ENCODE measurements at regions not wholly inside any gene's neighbourhood (a gene's known extent, or its start where the extent isn't known, plus 50 kb on each side); places are given as distances from the start of the nearest gene placed in this dataset.
"Not testable (repeated sequence)": the region's sequence is repeated elsewhere in the genome, so short reads cannot be mapped to it uniquely, and the experiment has no call there.

DNA sequence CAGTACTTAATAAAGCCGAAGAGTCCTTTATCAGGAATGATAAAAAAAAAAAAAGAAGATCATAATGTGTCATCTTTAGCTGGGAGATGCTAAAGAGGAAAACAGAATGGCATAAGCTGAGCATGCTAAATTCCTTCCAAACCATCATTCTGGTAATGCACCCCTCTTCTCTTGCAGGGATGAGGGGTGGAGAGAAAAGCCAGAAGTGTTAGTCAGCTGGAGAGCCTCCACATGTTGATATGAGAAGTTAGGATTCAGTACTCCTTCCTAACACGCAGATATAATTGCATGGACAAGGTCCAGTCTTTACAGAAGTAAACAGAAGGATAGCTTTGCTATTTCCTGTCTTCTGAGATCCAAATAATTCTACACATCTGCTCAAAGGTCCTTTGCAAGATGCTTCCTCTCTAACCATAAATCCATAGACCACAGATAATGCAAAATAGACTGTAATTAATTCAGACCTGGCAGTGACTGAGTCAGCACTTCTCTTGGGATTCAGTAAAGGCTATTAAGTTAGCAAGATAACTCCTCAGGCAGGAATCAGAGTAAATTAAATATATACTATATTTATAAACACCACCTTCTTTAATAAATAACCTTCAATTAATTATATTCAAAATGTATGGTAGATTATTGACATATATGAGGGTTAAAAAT lies 930.0 kb upstream of the KLHL29 start:
- TF ChIP-seq, protein P1, sequence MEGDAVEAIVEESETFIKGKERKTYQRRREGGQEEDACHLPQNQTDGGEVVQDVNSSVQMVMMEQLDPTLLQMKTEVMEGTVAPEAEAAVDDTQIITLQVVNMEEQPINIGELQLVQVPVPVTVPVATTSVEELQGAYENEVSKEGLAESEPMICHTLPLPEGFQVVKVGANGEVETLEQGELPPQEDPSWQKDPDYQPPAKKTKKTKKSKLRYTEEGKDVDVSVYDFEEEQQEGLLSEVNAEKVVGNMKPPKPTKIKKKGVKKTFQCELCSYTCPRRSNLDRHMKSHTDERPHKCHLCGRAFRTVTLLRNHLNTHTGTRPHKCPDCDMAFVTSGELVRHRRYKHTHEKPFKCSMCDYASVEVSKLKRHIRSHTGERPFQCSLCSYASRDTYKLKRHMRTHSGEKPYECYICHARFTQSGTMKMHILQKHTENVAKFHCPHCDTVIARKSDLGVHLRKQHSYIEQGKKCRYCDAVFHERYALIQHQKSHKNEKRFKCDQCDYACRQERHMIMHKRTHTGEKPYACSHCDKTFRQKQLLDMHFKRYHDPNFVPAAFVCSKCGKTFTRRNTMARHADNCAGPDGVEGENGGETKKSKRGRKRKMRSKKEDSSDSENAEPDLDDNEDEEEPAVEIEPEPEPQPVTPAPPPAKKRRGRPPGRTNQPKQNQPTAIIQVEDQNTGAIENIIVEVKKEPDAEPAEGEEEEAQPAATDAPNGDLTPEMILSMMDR (IDR thresholded peaks at IDR 0.05; ENCODE audit: low read depth, low read length, missing control alignments) = no peak
- no peak for DNase-seq (ENCODE audit: extremely low read depth, low read depth)

DNA sequence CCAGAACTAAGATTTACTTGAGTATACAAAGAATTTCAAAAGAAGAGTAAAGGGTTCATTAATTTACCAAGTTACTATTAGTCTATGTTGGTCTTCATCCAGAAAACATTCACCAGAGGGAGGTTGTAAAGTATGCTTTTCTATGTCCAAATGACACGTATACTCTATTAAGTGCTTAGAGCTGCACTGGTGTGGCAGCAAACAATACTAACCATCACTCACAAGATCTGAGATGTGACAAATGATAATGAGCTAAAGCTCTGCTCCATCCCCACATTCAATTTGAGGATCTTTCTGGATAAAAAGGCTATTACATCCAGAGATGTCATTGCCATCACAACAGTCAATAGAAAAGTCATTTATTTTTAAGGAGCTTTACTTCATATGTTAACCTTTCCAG lies 926.5 kb upstream of the KLHL29 start:
- DNase-seq (ENCODE audit: extremely low read depth, low read depth) = no peak
- TF ChIP-seq, protein P1 (IDR thresholded peaks at IDR 0.05; ENCODE audit: low read depth, low read length, missing control alignments) = no peak
- no peak overlapping the region for H3K4me3 ChIP-seq (replicated peaks; ENCODE audit: low read depth, low read length)

More for the DNA sequence above, 930.0 kb upstream of the KLHL29 start:
- no peak overlapping the region for H3K4me3 ChIP-seq (replicated peaks; ENCODE audit: low read depth, low read length)

DNA sequence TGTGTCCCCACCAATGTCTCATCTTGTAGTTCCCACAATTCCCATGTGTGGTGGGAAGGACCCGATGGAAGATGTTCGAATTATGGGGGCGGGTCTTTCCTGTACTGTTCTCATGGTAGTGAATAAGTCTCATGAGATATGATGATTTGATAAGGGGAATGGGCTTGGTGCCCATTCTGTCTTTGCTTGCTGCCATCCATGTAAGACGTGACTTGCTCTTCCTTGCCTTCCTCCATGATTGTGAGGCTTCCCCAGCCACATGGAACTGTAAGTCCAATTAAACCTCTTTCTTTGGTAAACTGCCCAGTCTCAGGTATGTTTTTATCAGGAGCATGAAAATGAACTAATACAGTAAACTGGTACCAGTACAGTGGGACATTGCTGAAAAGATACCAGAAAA lies 909.9 kb upstream of the KLHL29 start:
- DNase-seq (ENCODE audit: extremely low read depth, low read depth); H3K4me3 ChIP-seq (replicated peaks; ENCODE audit: low read depth, low read length): not testable (repeated sequence)

DNA sequence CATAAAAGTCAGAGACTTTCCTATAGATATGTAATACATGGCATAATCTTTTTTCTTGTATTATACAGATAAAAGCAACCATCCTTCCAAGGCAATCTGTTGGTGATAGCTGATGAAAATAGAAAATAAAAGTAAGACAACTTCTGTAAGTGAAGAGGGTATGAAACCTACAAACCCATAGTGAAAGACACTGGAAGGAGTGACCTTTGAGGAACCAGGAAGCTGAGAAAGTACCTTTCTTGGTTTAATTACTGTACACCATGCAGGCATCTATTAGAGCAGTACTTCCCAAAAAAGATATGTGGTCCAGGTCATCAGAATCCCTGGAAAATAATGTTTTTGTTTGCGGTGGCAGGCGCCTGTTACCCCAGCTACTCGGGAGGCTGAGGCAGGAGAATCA lies 906.6 kb upstream of the KLHL29 start:
- no peak overlapping the region for H3K4me3 ChIP-seq (replicated peaks; ENCODE audit: low read depth, low read length)
- TF ChIP-seq, protein P1 (IDR thresholded peaks at IDR 0.05; ENCODE audit: low read depth, low read length, missing control alignments) = no peak
- DNase-seq (ENCODE audit: extremely low read depth, low read depth) = no peak

DNA sequence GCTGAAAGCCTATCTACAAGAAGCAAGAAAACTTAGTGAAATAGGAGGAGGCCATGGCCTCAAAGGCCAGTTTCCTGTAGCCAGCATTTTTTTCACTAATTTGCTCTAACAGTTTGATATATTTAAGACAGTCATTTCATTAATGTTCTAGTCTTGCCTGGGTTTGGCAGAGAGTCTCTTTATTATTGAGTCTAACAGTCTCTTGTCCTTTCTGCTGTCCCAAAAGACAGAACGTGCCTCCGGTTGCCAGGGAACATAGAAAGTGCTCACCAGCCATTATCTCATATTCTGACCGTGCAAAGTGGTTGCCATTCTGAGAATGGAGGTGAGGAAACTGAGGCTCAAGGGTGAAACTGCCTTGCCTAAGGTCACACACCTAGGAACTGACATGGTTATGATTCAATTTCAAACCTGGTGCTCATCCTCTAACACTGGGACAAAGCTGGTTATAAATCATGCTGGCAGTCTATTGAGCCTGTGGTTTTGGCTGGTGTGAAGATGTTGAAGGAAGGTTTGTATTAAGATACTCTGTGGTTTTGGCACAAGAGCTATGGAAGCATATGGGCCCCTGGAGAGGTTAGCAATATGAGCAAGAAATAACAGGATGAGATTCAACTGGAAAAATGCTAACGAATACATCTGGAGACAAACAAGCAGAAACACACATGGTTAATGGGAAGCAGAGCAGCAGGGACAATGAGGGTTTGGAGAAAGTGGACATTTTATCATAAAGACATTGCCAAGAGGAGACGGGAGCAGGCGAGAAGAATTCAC lies 903.3 kb upstream of the KLHL29 start:
- H3K4me3 ChIP-seq (replicated peaks; ENCODE audit: low read depth, low read length) = no peak overlapping the region
- TF ChIP-seq, protein P1 (IDR thresholded peaks at IDR 0.05; ENCODE audit: low read depth, low read length, missing control alignments) = no peak
- no peak for DNase-seq (ENCODE audit: extremely low read depth, low read depth)

DNA sequence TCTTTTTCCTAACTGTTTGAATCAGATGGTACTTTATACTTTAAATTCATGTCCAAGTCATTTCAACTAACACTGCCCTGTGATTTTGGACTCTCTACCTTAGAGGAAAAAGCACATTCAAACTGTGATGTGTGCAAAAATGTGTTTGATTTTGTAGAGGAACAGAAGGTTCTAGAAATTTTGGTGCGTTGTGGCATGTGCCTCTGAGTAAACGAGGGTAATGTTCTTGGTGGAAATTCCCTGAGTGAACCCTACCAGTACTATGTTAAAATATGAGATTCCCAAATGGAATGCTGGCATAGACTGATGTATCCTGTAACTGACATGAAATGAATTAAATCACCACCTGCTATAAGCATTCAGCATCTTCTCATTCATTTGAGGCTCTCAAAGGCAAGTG lies 901.9 kb upstream of the KLHL29 start:
- DNase-seq (ENCODE audit: extremely low read depth, low read depth) = no peak
- no peak overlapping the region for H3K4me3 ChIP-seq (replicated peaks; ENCODE audit: low read depth, low read length)
- TF ChIP-seq, protein P1 (IDR thresholded peaks at IDR 0.05; ENCODE audit: low read depth, low read length, missing control alignments) = no peak

DNA sequence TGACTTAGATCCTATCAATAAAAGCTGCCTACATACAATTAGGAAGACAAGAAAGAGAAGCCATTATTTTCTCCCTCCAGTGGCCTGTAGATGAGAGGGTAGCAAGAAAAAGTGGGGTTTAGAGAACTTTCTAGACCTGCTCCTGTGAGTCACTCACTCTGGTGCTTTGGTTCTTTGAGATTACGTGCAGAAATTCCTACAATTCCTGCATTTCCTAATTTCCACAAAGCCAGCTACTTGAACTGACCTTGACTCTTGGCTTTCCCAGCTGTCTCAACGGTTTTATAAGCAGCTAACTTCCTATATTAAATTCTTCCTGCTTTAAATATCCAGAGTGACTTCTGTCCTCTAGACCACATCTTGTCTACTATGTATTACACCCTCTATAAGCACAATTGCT lies 899.5 kb upstream of the KLHL29 start:
- H3K4me3 ChIP-seq (replicated peaks; ENCODE audit: low read depth, low read length) = no peak overlapping the region
- TF ChIP-seq, protein P1 (IDR thresholded peaks at IDR 0.05; ENCODE audit: low read depth, low read length, missing control alignments) = no peak
- no peak for DNase-seq (ENCODE audit: extremely low read depth, low read depth)

Measured in HFF-Myc (cell line).